ENCODE measurements at regions not wholly inside any gene's neighbourhood (a gene's known extent, or its start where the extent isn't known, plus 50 kb on each side); places are given as distances from the start of the nearest gene placed in this dataset.
"Not testable (repeated sequence)": the region's sequence is repeated elsewhere in the genome, so short reads cannot be mapped to it uniquely, and the experiment has no call there.

- no peak for DNase-seq (ENCODE audit: low spot score)
Observed at GRCh38 chr16:80258407-80258806, 282.4 kb upstream of the DYNLRB2 start.

GRCh38 chr16:80254970-80255369 is 285.8 kb upstream of the DYNLRB2 start:
- no peak for DNase-seq (ENCODE audit: low spot score)

- no peak for DNase-seq (ENCODE audit: low spot score)
Observed at GRCh38 chr16:80253741-80254140, 287.1 kb upstream of the DYNLRB2 start.

- no peak for DNase-seq (ENCODE audit: low spot score)
Observed at GRCh38 chr16:80250381-80250780, 290.4 kb upstream of the DYNLRB2 start.

GRCh38 chr16:80243303-80243702 is 297.5 kb upstream of the DYNLRB2 start:
- not testable (repeated sequence) for DNase-seq (ENCODE audit: low spot score)

- DNase-seq (ENCODE audit: low spot score) = not testable (repeated sequence)
Observed at GRCh38 chr16:80242279-80242678, 298.5 kb upstream of the DYNLRB2 start.

- DNase-seq (ENCODE audit: low spot score) = no peak
Observed at GRCh38 chr16:80233097-80233835, 307.5 kb upstream of the DYNLRB2 start.

- DNase-seq (ENCODE audit: low spot score) = no peak
Observed at GRCh38 chr16:80231888-80232287, 308.9 kb upstream of the DYNLRB2 start.

- no peak for DNase-seq (ENCODE audit: low spot score)
Observed at GRCh38 chr16:80231121-80231520, 309.7 kb upstream of the DYNLRB2 start.

- DNase-seq (ENCODE audit: low spot score) = no peak
Observed at GRCh38 chr16:80230328-80231120, 310.3 kb upstream of the DYNLRB2 start.

- no peak for DNase-seq (ENCODE audit: low spot score)
Observed at GRCh38 chr16:80226499-80226898, 314.3 kb upstream of the DYNLRB2 start.

GRCh38 chr16:80210787-80211186 is 330.0 kb upstream of the DYNLRB2 start:
- no peak for DNase-seq (ENCODE audit: low spot score)

- no peak for DNase-seq (ENCODE audit: low spot score)
Observed at GRCh38 chr16:80208743-80209142, 332.1 kb upstream of the DYNLRB2 start.

- no peak for DNase-seq (ENCODE audit: low spot score)
Observed at GRCh38 chr16:80208015-80208414, 332.8 kb upstream of the DYNLRB2 start.

GRCh38 chr16:80203821-80204220 is 337.0 kb upstream of the DYNLRB2 start:
- no peak for DNase-seq (ENCODE audit: low spot score)

GRCh38 chr16:80202831-80203413 is 337.9 kb upstream of the DYNLRB2 start:
- DNase-seq (ENCODE audit: low spot score) = no peak

- no peak for DNase-seq (ENCODE audit: low spot score)
Observed at GRCh38 chr16:80200079-80200478, 340.7 kb upstream of the DYNLRB2 start.

- DNase-seq (ENCODE audit: low spot score) = no peak
Observed at GRCh38 chr16:80199614-80200013, 341.2 kb upstream of the DYNLRB2 start.

- no peak for DNase-seq (ENCODE audit: low spot score)
Observed at GRCh38 chr16:80198311-80199299, 342.2 kb upstream of the DYNLRB2 start.

GRCh38 chr16:80197741-80198201 is 343.0 kb upstream of the DYNLRB2 start:
- DNase-seq (ENCODE audit: low spot score) = no peak

GRCh38 chr16:80191928-80192327 is 348.9 kb upstream of the DYNLRB2 start:
- no peak for DNase-seq (ENCODE audit: low spot score)

Data from hematopoietic multipotent progenitor cell treated with erythropoietin and hydrocortisone succinate and interleukin-3 and kit ligand, for 15 days (in vitro differentiated cells).